ENCODE measurements at regions not wholly inside any gene's neighbourhood (a gene's known extent, or its start where the extent isn't known, plus 50 kb on each side); places are given as distances from the start of the nearest gene placed in this dataset.

GRCh38 chr18:1906421-1906820 lies 664.9 kb downstream of the METTL4 start:
- WGBS, result 92% methylated on average over 1 of the region's 1 CpG
- H4K91ac ChIP-seq (ENCODE audit: low read length), result no peak overlapping the region
- DNase-seq, result no peak
- H2AK5ac ChIP-seq (ENCODE audit: low read length, severe bottlenecking), result no peak overlapping the region
- H2BK120ac ChIP-seq (ENCODE audit: low read depth, low read length), result no peak overlapping the region
- H3K4me1 ChIP-seq (ENCODE audit: control insufficient read depth, insufficient read depth, low read depth, low read length), result no peaks in the 10 kb centered on the region
- H3K14ac ChIP-seq (ENCODE audit: low read length in 2 of 2), result no peak overlapping the region
- no peak overlapping the region for H2BK5ac ChIP-seq (ENCODE audit: low read depth, low read length, poor library complexity, severe bottlenecking)
- no peak overlapping the region for H2AFZ ChIP-seq (ENCODE audit: low read depth, low read length)
- no peak overlapping the region for H4K8ac ChIP-seq (ENCODE audit: low read length)
- H3K79me1 ChIP-seq (replicated peaks; ENCODE audit: low read length, poor library complexity, severe bottlenecking), result no peaks in the 10 kb centered on the region
- H3K23ac ChIP-seq (ENCODE audit: low read length in 2 of 2), result no peak overlapping the region
- no peak overlapping the region for H2BK15ac ChIP-seq (ENCODE audit: low read depth, poor library complexity, severe bottlenecking)
- H3K36me3 ChIP-seq (ENCODE audit: control insufficient read depth in 1 of 2, insufficient read depth in 2 of 2, low read depth in 1 of 2, low read length in 2 of 2), result no peaks in the 10 kb centered on the region
- no peak overlapping the region for H3K4me2 ChIP-seq (ENCODE audit: low read length, poor library complexity, severe bottlenecking)
- no peak overlapping the region for H3K9ac ChIP-seq (ENCODE audit: low read length)
- H2BK12ac ChIP-seq (ENCODE audit: low read length in 2 of 2), result no peak overlapping the region
- no peak overlapping the region for H3K18ac ChIP-seq (ENCODE audit: low read depth in 1 of 2, low read length in 2 of 2)
- no peak overlapping the region for H3K4me3 ChIP-seq (ENCODE audit: insufficient read depth in 1 of 2, low read depth in 1 of 2, low read length in 2 of 2)
- peaks cover 12% of the 10 kb centered on the region for H3K9me3 ChIP-seq (ENCODE audit: control insufficient read depth, low read length)
- no peak overlapping the region for H3K27ac ChIP-seq (ENCODE audit: low read length, poor library complexity, severe bottlenecking)
- no peaks in the 10 kb centered on the region for H3K27me3 ChIP-seq (ENCODE audit: control insufficient read depth in 1 of 2, insufficient read depth in 1 of 2, low read length in 2 of 2)
- no peak overlapping the region for H3K4ac ChIP-seq (ENCODE audit: low read depth in 1 of 2, low read length in 2 of 2)

DNA sequence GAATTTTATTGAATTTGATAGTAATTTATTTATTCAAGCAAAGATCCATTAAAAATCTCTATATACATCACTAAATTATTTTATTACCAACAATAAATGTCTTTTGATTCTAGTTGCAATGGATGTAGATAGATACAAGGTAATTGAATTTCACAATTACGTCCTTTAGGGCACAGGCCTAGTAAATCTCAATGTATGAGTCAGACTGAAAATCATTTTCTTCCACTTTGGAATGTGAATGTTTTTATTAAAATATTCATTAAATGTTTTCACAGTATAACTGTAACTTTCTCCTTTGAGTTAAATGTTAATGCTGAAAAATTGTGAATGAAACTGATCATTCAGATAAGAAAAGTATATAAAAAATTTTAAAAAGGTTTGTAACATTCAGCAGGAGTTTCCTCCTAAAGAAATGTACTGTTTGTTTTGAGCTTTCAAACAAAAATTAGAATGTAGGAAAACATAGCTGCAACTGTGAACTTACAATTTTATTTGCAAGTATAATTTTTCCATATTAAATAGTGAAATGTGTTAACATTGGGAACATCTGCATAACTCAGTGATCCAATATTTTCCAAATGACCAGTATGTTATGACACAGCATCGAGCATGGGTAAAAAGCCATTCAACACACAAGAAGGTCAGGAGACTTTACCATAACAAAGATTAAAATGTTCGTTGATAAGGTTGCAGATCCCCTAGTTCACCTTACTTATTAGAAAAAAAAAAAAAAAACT lies 663.7 kb downstream of the METTL4 start:
- Histone ChIP-seq H3K27me3 (ENCODE audit: control insufficient read depth in 1 of 2, insufficient read depth in 1 of 2, low read length in 2 of 2) (no peaks in the 10 kb centered on the region), H4K8ac (ENCODE audit: low read length) (no peak overlapping the region), H3K27ac (ENCODE audit: low read length, poor library complexity, severe bottlenecking) (no peak overlapping the region), H2AFZ (ENCODE audit: low read depth, low read length) (no peak overlapping the region), H3K4ac (ENCODE audit: low read depth in 1 of 2, low read length in 2 of 2) (no peak overlapping the region), H3K9me3 (ENCODE audit: control insufficient read depth, low read length) (peaks cover 12% of the 10 kb centered on the region), H3K23ac (ENCODE audit: low read length in 2 of 2) (no peak overlapping the region), H4K91ac (ENCODE audit: low read length) (no peak overlapping the region), H3K18ac (ENCODE audit: low read depth in 1 of 2, low read length in 2 of 2) (no peak overlapping the region), H3K4me3 (ENCODE audit: insufficient read depth in 1 of 2, low read depth in 1 of 2, low read length in 2 of 2) (no peak overlapping the region), H3K79me1 (replicated peaks; ENCODE audit: low read length, poor library complexity, severe bottlenecking) (no peaks in the 10 kb centered on the region), H2BK120ac (ENCODE audit: low read depth, low read length) (no peak overlapping the region), H3K4me2 (ENCODE audit: low read length, poor library complexity, severe bottlenecking) (no peak overlapping the region), H3K36me3 (ENCODE audit: control insufficient read depth in 1 of 2, insufficient read depth in 2 of 2, low read depth in 1 of 2, low read length in 2 of 2) (no peaks in the 10 kb centered on the region), H2AK5ac (ENCODE audit: low read length, severe bottlenecking) (no peak overlapping the region), H3K14ac (ENCODE audit: low read length in 2 of 2) (no peak overlapping the region), H2BK5ac (ENCODE audit: low read depth, low read length, poor library complexity, severe bottlenecking) (no peak overlapping the region), H3K9ac (ENCODE audit: low read length) (no peak overlapping the region), H2BK15ac (ENCODE audit: low read depth, poor library complexity, severe bottlenecking) (no peak overlapping the region), H3K4me1 (ENCODE audit: control insufficient read depth, insufficient read depth, low read depth, low read length) (no peaks in the 10 kb centered on the region), H2BK12ac (ENCODE audit: low read length in 2 of 2) (no peak overlapping the region)
- WGBS, result 70% methylated on average over 2 of the region's 3 CpGs
- DNase-seq, result no peak

- H3K27ac ChIP-seq (ENCODE audit: low read length, poor library complexity, severe bottlenecking), result no peak overlapping the region
- H3K4ac ChIP-seq (ENCODE audit: low read depth in 1 of 2, low read length in 2 of 2), result no peak overlapping the region
- H3K18ac ChIP-seq (ENCODE audit: low read depth in 1 of 2, low read length in 2 of 2), result no peak overlapping the region
- H4K8ac ChIP-seq (ENCODE audit: low read length), result no peak overlapping the region
- H3K4me2 ChIP-seq (ENCODE audit: low read length, poor library complexity, severe bottlenecking), result no peak overlapping the region
- H4K91ac ChIP-seq (ENCODE audit: low read length), result no peak overlapping the region
- H3K23ac ChIP-seq (ENCODE audit: low read length in 2 of 2), result no peak overlapping the region
- no peak overlapping the region for H3K4me3 ChIP-seq (ENCODE audit: insufficient read depth in 1 of 2, low read depth in 1 of 2, low read length in 2 of 2)
- H3K4me1 ChIP-seq (ENCODE audit: control insufficient read depth, insufficient read depth, low read depth, low read length), result no peaks in the 10 kb centered on the region
- H3K9me3 ChIP-seq (ENCODE audit: control insufficient read depth, low read length), result peaks cover 22% of the 10 kb centered on the region
- H2BK15ac ChIP-seq (ENCODE audit: low read depth, poor library complexity, severe bottlenecking), result no peak overlapping the region
- no peak overlapping the region for H3K14ac ChIP-seq (ENCODE audit: low read length in 2 of 2)
- no peak overlapping the region for H2BK5ac ChIP-seq (ENCODE audit: low read depth, low read length, poor library complexity, severe bottlenecking)
- H2BK120ac ChIP-seq (ENCODE audit: low read depth, low read length), result no peak overlapping the region
- no peak overlapping the region for H3K9ac ChIP-seq (ENCODE audit: low read length)
- no peaks in the 10 kb centered on the region for H3K36me3 ChIP-seq (ENCODE audit: control insufficient read depth in 1 of 2, insufficient read depth in 2 of 2, low read depth in 1 of 2, low read length in 2 of 2)
- no peak overlapping the region for H2AFZ ChIP-seq (ENCODE audit: low read depth, low read length)
- H3K27me3 ChIP-seq (ENCODE audit: control insufficient read depth in 1 of 2, insufficient read depth in 1 of 2, low read length in 2 of 2), result no peaks in the 10 kb centered on the region
- no peak for DNase-seq
- no peaks in the 10 kb centered on the region for H3K79me1 ChIP-seq (replicated peaks; ENCODE audit: low read length, poor library complexity, severe bottlenecking)
- H2AK5ac ChIP-seq (ENCODE audit: low read length, severe bottlenecking), result no peak overlapping the region
- H2BK12ac ChIP-seq (ENCODE audit: low read length in 2 of 2), result no peak overlapping the region
These were observed 656.8 kb downstream of the METTL4 start for GRCh38 chr18:1914489-1914888.

GRCh38 chr18:1916869-1917523 lies 654.3 kb downstream of the METTL4 start:
- peaks cover 13% of the 10 kb centered on the region for H3K9me3 ChIP-seq (ENCODE audit: control insufficient read depth, low read length)
- no peak overlapping the region for H2BK120ac ChIP-seq (ENCODE audit: low read depth, low read length)
- no peak overlapping the region for H4K8ac ChIP-seq (ENCODE audit: low read length)
- H3K79me1 ChIP-seq (replicated peaks; ENCODE audit: low read length, poor library complexity, severe bottlenecking), result no peaks in the 10 kb centered on the region
- no peak overlapping the region for H3K14ac ChIP-seq (ENCODE audit: low read length in 2 of 2)
- H3K18ac ChIP-seq (ENCODE audit: low read depth in 1 of 2, low read length in 2 of 2), result no peak overlapping the region
- H2BK15ac ChIP-seq (ENCODE audit: low read depth, poor library complexity, severe bottlenecking), result no peak overlapping the region
- no peak overlapping the region for H2AFZ ChIP-seq (ENCODE audit: low read depth, low read length)
- H3K4me1 ChIP-seq (ENCODE audit: control insufficient read depth, insufficient read depth, low read depth, low read length), result no peaks in the 10 kb centered on the region
- H3K27ac ChIP-seq (ENCODE audit: low read length, poor library complexity, severe bottlenecking), result no peak overlapping the region
- H3K27me3 ChIP-seq (ENCODE audit: control insufficient read depth in 1 of 2, insufficient read depth in 1 of 2, low read length in 2 of 2), result no peaks in the 10 kb centered on the region
- no peak overlapping the region for H4K91ac ChIP-seq (ENCODE audit: low read length)
- 85% methylated on average over 2 of the region's 2 CpGs for WGBS
- H2BK12ac ChIP-seq (ENCODE audit: low read length in 2 of 2), result no peak overlapping the region
- no peak overlapping the region for H3K4me3 ChIP-seq (ENCODE audit: insufficient read depth in 1 of 2, low read depth in 1 of 2, low read length in 2 of 2)
- H3K4me2 ChIP-seq (ENCODE audit: low read length, poor library complexity, severe bottlenecking), result no peak overlapping the region
- H2BK5ac ChIP-seq (ENCODE audit: low read depth, low read length, poor library complexity, severe bottlenecking), result no peak overlapping the region
- H2AK5ac ChIP-seq (ENCODE audit: low read length, severe bottlenecking), result no peak overlapping the region
- no peak overlapping the region for H3K4ac ChIP-seq (ENCODE audit: low read depth in 1 of 2, low read length in 2 of 2)
- no peaks in the 10 kb centered on the region for H3K36me3 ChIP-seq (ENCODE audit: control insufficient read depth in 1 of 2, insufficient read depth in 2 of 2, low read depth in 1 of 2, low read length in 2 of 2)
- no peak overlapping the region for H3K23ac ChIP-seq (ENCODE audit: low read length in 2 of 2)
- DNase-seq, result no peak
- no peak overlapping the region for H3K9ac ChIP-seq (ENCODE audit: low read length)
